Mesendoderm (in vitro differentiated cells): ENCODE measurements at regions not wholly inside any gene's neighbourhood (a gene's known extent, or its start where the extent isn't known, plus 50 kb on each side); places are given as distances from the start of the nearest gene placed in this dataset.
"Not testable (repeated sequence)": the region's sequence is repeated elsewhere in the genome, so short reads cannot be mapped to it uniquely, and the experiment has no call there.

Source experiments
- DNase-seq: peaks from one replicate; pipeline ENCODE4 v3.0.0; 2013
- H2AK5ac ChIP-seq: 2 replicates; pipeline ENCODE4 v1.6.1; 2013; ENCODE audit warnings: low read length, inconsistent platforms
- H2BK120ac ChIP-seq: 2 replicates; pipeline ENCODE4 v1.6.1; 2013; ENCODE audit warnings: low read depth, mild to moderate bottlenecking, low read length, moderate library complexity, mixed read lengths
- H2BK15ac ChIP-seq: replicated peaks from 2 replicates; pipeline ENCODE4 v1.6.1; 2013; ENCODE audit warnings: low read depth, mild to moderate bottlenecking, moderate library complexity
- H2BK5ac ChIP-seq: 2 replicates; pipeline ENCODE4 v1.6.1; 2013; ENCODE audit warnings: low read length, inconsistent platforms
- H3K18ac ChIP-seq: 2 replicates; pipeline ENCODE4 v1.6.1; 2013; ENCODE audit warnings: mild to moderate bottlenecking, low read length, mixed read lengths
- H3K23ac ChIP-seq: one replicate; pipeline ENCODE4 v1.6.1; 2013; ENCODE audit warnings: low read length
- H3K27ac ChIP-seq: 2 replicates; pipeline ENCODE4 v1.5.1; 2013; ENCODE audit warnings: low read depth, mild to moderate bottlenecking, inconsistent platforms, low read length, moderate library complexity
- H3K27me3 ChIP-seq: 2 replicates; pipeline ENCODE4 v1.6.1; 2013; ENCODE audit warnings: low read length, control low read depth, mild to moderate bottlenecking, inconsistent platforms; ENCODE audit not compliant: insufficient read depth, poor library complexity
- H3K36me3 ChIP-seq: 2 replicates; pipeline ENCODE4 v1.6.1; 2013; ENCODE audit warnings: low read length, inconsistent platforms; ENCODE audit not compliant: control insufficient read depth, insufficient read depth
- H3K4ac ChIP-seq: one replicate; pipeline ENCODE4 v1.6.1; 2013; ENCODE audit warnings: low read depth, mild to moderate bottlenecking, low read length, moderate library complexity
- H3K4me1 ChIP-seq: 2 replicates; pipeline ENCODE4 v1.6.1; 2013; ENCODE audit warnings: low read depth, low read length, inconsistent platforms; ENCODE audit not compliant: control insufficient read depth
- H3K4me2 ChIP-seq: 2 replicates; pipeline ENCODE4 v1.6.1; 2013; ENCODE audit warnings: low read length
- H3K4me3 ChIP-seq: 2 replicates; pipeline ENCODE4 v1.5.1; 2013; ENCODE audit warnings: mild to moderate bottlenecking, low read length
- H3K56ac ChIP-seq: one replicate; pipeline ENCODE4 v1.6.1; 2013; ENCODE audit warnings: low read length
- H3K79me1 ChIP-seq: 2 replicates; pipeline ENCODE4 v1.6.1; 2013; ENCODE audit warnings: low read length, inconsistent platforms
- H3K79me2 ChIP-seq: 2 replicates; pipeline ENCODE4 v1.6.1; 2013; ENCODE audit warnings: mild to moderate bottlenecking, low read length; ENCODE audit not compliant: control insufficient read depth, insufficient read depth
- H3K9ac ChIP-seq: 2 replicates; pipeline ENCODE4 v1.6.1; 2013; ENCODE audit warnings: low read length, inconsistent platforms
- H4K5ac ChIP-seq: one replicate; pipeline ENCODE4 v1.6.1; 2013; ENCODE audit warnings: low read length
- H4K8ac ChIP-seq: one replicate; pipeline ENCODE4 v1.6.1; 2013; ENCODE audit warnings: low read depth, mild to moderate bottlenecking, control low read depth, low read length, moderate library complexity

GRCh38 chr10:35280246-35280645, 56.1 kb upstream of the CCNY start:
- not testable (repeated sequence) for DNase-seq, H3K27ac ChIP-seq, H3K36me3 ChIP-seq, H2AK5ac ChIP-seq, H2BK5ac ChIP-seq, H2BK15ac ChIP-seq, H3K4ac ChIP-seq, H3K9ac ChIP-seq, H3K4me3 ChIP-seq, H3K27me3 ChIP-seq, H3K18ac ChIP-seq, H4K8ac ChIP-seq, H3K79me1 ChIP-seq, H4K5ac ChIP-seq, H3K4me1 ChIP-seq, H2BK120ac ChIP-seq, H3K23ac ChIP-seq, H3K4me2 ChIP-seq, H3K79me2 ChIP-seq, H3K56ac ChIP-seq
